Amygdala (tissue), 56 donors: ENCODE measurements at regions not wholly inside any gene's neighbourhood (a gene's known extent, or its start where the extent isn't known, plus 50 kb on each side); places are given as distances from the start of the nearest gene placed in this dataset.
"Not testable (repeated sequence)": the region's sequence is repeated elsewhere in the genome, so short reads cannot be mapped to it uniquely, and the experiment has no call there.

Experiments
- DNase-seq, 56 donors: peaks; one replicate each; lab custom pipeline; 2025; lab: John Stamatoyannopoulos, UW

DNA sequence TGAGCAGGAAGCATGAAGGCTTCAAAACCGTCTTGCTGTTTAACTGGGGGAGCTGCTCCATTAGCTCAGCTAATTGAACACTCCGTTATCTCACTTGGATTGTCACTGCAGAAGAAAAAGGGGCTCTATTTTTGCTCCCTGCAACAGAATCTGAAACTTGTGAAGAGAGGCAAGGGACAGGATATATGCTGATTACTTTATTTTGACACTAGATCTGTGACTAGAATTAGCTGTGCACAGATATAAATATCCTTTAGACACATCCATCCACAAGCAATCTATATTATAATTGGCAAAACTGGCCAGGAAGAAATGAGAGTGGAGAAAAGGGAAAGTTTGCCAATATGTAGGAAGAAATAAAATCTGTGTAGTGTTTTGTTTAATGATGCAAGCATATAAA lies 700.1 kb upstream of the CHAC2 start:
- no peak for DNase-seq

- DNase-seq: no peak
These were observed 700.5 kb upstream of the CHAC2 start for GRCh38 chr2:53067056-53067455.

DNA sequence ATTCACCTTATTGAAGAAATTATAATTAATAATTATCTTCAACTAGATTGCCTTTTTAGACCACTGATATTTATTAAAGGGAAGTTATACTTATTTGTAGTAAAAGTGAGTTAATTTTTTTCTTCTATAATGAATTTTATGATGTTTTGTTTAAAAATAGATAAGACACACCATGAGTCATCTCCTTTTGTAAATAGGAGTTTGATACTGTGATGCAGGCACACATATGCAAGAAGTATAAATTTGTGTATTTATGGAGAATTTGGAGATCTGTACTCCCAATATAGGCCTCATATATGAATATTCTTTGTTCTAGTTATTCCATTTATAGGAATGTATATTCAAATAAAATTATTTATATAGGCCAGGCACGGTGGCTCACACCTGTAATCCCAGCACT lies 703.5 kb upstream of the CHAC2 start:
- no peak for DNase-seq

- DNase-seq: no peak
These were observed 709.1 kb upstream of the CHAC2 start for GRCh38 chr2:53058526-53058925.

- DNase-seq: no peak
These were observed 713.7 kb upstream of the CHAC2 start for GRCh38 chr2:53053937-53054336.

GRCh38 chr2:53051157-53051556 lies 716.4 kb upstream of the CHAC2 start:
- DNase-seq: no peak

GRCh38 chr2:53040536-53041229 lies 726.9 kb upstream of the CHAC2 start:
- DNase-seq: no peak

DNA sequence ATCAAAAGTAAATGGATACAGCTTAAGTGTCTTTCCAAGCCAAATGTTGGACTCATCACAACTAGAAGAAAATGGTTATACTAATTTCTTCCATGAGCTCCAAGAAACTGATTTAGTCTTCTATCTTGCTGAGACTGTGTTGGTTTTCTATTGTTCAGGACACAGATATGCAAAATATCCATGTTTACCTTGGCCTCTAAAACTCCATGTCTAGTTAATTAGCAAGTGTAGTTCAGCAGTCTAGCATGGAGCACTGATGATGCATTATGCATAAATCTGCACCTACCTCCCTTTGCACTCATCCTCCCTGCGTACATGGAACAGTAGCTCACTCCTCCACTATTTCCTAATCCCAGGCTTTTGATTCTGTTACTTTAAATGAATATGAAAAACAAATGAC lies 731.4 kb upstream of the CHAC2 start:
- DNase-seq: no peak

GRCh38 chr2:53035153-53035552 lies 732.5 kb upstream of the CHAC2 start:
- no peak for DNase-seq

DNA sequence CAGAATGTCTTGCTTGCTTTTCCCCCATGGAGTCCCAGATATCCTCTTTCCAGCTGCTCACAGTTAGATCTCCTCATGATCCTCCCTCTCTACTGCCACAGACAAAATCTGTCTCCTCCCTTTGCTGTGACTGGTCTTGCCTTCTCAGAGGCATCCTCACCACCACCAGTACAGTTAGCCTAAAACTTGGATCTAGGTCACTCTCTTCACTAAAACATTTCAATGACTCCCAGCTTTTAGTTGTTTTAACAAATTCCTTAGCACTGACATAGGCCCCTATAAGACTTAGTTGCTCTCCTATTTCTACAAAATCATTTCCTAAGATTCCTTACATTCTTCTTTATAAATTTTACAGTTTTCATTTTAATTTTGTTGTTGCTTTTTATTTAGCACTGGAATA lies 734.2 kb upstream of the CHAC2 start:
- no peak for DNase-seq

- DNase-seq: no peak
These were observed 738.7 kb upstream of the CHAC2 start for GRCh38 chr2:53028746-53029423.

DNA sequence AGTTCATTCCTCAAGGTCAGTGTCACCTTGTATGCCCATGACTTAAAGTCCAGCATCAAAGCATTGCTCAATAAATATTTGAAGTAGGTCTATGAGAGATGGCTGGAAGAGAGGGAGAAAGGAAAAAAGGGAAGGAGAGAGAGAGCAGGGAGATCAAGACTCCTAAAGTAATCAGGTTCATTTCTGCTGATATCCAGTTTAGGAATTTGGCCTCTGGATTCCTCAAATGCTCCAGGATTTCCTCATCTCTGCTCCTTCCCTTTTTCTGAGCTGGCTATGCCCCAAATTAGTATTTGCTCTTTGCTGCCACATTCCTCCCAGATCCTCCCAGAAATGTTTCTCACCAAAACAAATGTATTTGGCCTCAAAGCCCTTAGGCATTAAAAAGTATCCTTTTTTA lies 739.4 kb upstream of the CHAC2 start:
- DNase-seq: no peak

- not testable (repeated sequence) for DNase-seq
These were observed 745.4 kb upstream of the CHAC2 start for GRCh38 chr2:53022248-53022647.

DNA sequence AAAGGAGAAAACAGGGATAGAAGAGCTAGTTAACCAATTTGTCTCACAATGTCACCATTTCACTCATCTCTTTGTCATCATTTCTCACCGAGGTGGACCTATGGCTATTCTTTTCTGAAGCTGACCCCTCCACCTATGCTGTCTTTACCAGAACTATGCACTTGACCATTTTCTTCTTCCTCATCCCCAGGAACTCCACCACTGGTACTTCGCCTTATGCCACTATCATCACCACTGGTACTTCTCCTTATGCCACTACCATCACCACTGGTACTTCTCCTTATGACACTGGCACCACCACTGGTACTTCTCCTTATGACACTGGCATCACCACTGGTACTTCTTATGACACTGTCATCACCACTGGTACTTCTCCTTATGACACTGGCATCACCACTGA lies 745.8 kb upstream of the CHAC2 start:
- DNase-seq: no peak

- DNase-seq: peak in 1 of 56 donors; percentile 4
These were observed 746.3 kb upstream of the CHAC2 start for GRCh38 chr2:53021292-53021691.

GRCh38 chr2:53018825-53019425 lies 748.7 kb upstream of the CHAC2 start:
- no peak for DNase-seq

- DNase-seq: no peak
These were observed 760.6 kb upstream of the CHAC2 start for GRCh38 chr2:53006980-53007379.

- no peak for DNase-seq
These were observed 763.2 kb upstream of the CHAC2 start for GRCh38 chr2:53004413-53004812.

DNA sequence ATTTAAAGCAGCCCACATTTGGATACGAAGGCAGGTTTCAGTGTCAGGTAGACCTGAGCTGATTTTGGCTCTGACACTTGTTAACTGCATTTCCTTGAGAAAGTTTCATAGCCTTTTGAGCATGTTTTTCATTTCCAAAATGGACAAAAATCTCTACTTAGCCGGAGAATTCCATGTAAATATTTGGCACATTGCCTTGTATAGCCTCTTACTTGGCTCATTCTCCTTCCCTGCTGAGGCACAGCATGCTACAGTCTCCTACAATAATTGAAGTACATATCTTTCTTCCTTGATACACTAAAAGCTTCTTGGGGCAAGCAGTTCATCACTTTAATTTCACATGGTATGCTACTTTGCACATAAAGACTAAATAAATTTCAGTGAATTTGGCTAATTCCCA lies 772.2 kb upstream of the CHAC2 start:
- DNase-seq: no peak

DNA sequence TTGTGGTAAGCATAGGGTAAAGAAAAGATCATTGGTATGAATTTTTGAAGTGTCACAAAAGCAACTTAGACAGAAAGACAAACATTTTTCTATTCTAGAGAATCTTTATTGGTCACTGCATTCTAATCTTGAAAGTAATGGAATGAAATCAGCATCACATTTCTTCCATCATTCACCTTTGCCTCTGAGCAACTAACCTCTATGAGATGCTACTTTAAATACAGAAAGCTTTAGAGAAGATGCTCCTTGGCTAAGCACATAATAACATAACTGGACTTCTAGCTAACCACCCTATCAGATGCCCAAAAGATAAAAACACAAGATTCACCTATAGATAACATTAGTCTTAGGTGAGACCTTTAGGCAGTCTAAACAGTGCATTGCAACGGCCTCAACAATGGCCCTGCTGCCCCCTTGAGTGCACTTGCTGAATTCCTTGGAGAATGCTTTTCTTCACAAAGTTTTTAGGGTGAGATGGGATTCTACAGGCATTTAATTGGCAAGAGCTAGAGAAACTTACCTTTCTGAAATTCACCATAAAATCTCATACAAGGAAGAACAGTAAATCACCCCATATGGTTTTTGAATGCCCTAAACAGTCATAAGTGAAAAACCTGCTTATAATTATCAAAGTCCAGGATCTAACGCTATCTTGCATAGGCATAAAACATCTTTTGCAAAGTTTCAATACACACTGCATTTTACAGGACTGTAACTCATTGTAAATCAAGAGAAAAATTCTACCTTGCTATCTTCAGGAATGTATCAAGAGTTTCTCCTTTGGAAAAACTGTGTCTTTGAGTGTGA lies 791.3 kb upstream of the CHAC2 start:
- peak in 2 of 56 donors; percentile 1 to 3 for DNase-seq

DNA sequence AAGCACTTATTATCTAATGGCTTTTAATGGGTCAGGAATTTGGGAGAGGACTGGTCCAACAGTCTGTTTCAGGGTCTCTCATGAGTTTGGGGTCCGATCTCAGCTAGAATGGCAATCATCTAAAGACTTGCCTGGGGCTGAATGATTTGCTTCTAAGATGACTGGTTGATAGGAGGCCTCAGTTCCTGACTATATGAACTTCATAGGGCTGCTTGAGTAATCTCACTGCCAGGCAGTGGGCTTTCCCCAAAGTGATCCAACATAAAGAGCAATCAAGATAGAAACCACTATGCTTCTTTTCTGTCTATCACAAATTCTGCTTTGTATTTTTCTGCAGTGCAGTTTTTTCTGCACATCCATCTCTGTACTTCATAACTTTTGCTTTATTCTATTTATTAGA lies 793.5 kb upstream of the CHAC2 start:
- DNase-seq: no peak
